ENCODE measurements at regions not wholly inside any gene's neighbourhood (a gene's known extent, or its start where the extent isn't known, plus 50 kb on each side); places are given as distances from the start of the nearest gene placed in this dataset.
"Not testable (repeated sequence)": the region's sequence is repeated elsewhere in the genome, so short reads cannot be mapped to it uniquely, and the experiment has no call there.

- H3K9me3 Mint-ChIP-seq: no peaks in the 10 kb centered on the region
- no peaks in the 10 kb centered on the region for H3K27me3 Mint-ChIP-seq
- peaks cover 70% of the 10 kb centered on the region for H3K4me1 Mint-ChIP-seq
- H3K4me3 Mint-ChIP-seq: peak overlapping the region; percentile 16
- peak overlapping the region; percentile 11 for H3K27ac Mint-ChIP-seq (ENCODE audit: low read depth)
- DNase-seq (ENCODE audit: low spot score in 2 of 2) (peak; percentile 23 to 52), ATAC-seq (replicated peaks; ENCODE audit: extremely low read depth, poor library complexity, severe bottlenecking) (peak; percentile 95)
- H3K36me3 Mint-ChIP-seq (ENCODE audit: insufficient read depth): peaks cover 4% of the 10 kb centered on the region
Observed at GRCh38 chr1:229129301-229130027, 141.4 kb upstream of the RAB4A start.

GRCh38 chr1:229130028-229130668 lies 140.8 kb upstream of the RAB4A start:
- Mint-ChIP-seq H3K4me1 (peaks cover 70% of the 10 kb centered on the region), H3K9me3 (no peaks in the 10 kb centered on the region), H3K27ac (ENCODE audit: low read depth) (peak overlapping the region; percentile 47), H3K4me3 (peak overlapping the region; percentile 16), H3K36me3 (ENCODE audit: insufficient read depth) (peaks cover 4% of the 10 kb centered on the region), H3K27me3 (no peaks in the 10 kb centered on the region)
- no peak for DNase-seq (ENCODE audit: low spot score in 2 of 2)
- ATAC-seq (replicated peaks; ENCODE audit: extremely low read depth, poor library complexity, severe bottlenecking): no peak

- peaks cover 4% of the 10 kb centered on the region for H3K36me3 Mint-ChIP-seq (ENCODE audit: insufficient read depth)
- no peak for DNase-seq (ENCODE audit: low spot score in 2 of 2)
- H3K27ac Mint-ChIP-seq (ENCODE audit: low read depth): peak overlapping the region; percentile 47
- no peaks in the 10 kb centered on the region for H3K9me3 Mint-ChIP-seq
- peak overlapping the region; percentile 16 for H3K4me3 Mint-ChIP-seq
- ATAC-seq (replicated peaks; ENCODE audit: extremely low read depth, poor library complexity, severe bottlenecking): no peak
- H3K27me3 Mint-ChIP-seq: no peaks in the 10 kb centered on the region
- peaks cover 69% of the 10 kb centered on the region for H3K4me1 Mint-ChIP-seq
Observed at GRCh38 chr1:229131243-229132105, 139.4 kb upstream of the RAB4A start.

- Mint-ChIP-seq H3K27me3 (no peaks in the 10 kb centered on the region), H3K4me3 (peak overlapping the region; percentile 3), H3K9me3 (no peaks in the 10 kb centered on the region), H3K4me1 (peaks cover 63% of the 10 kb centered on the region), H3K27ac (ENCODE audit: low read depth) (peak overlapping the region; percentile 47), H3K36me3 (ENCODE audit: insufficient read depth) (peaks cover 4% of the 10 kb centered on the region)
- no peak for ATAC-seq (replicated peaks; ENCODE audit: extremely low read depth, poor library complexity, severe bottlenecking)
- no peak for DNase-seq (ENCODE audit: low spot score in 2 of 2)
Observed at GRCh38 chr1:229132106-229132443, 138.8 kb upstream of the RAB4A start.

GRCh38 chr1:229132706-229133105 lies 138.2 kb upstream of the RAB4A start:
- H3K9me3 Mint-ChIP-seq: no peaks in the 10 kb centered on the region
- no peaks in the 10 kb centered on the region for H3K27me3 Mint-ChIP-seq
- ATAC-seq (replicated peaks; ENCODE audit: extremely low read depth, poor library complexity, severe bottlenecking) (no peak), DNase-seq (ENCODE audit: low spot score in 2 of 2) (no peak)
- no peak overlapping the region for H3K27ac Mint-ChIP-seq (ENCODE audit: low read depth)
- H3K36me3 Mint-ChIP-seq (ENCODE audit: insufficient read depth): peaks cover 4% of the 10 kb centered on the region
- H3K4me1 Mint-ChIP-seq: peaks cover 57% of the 10 kb centered on the region
- no peak overlapping the region for H3K4me3 Mint-ChIP-seq

- no peaks in the 10 kb centered on the region for H3K9me3 Mint-ChIP-seq
Observed at GRCh38 chr1:229133151-229133550, 137.8 kb upstream of the RAB4A start.

GRCh38 chr1:229133811-229134210 lies 137.1 kb upstream of the RAB4A start:
- DNase-seq (ENCODE audit: low spot score in 2 of 2): no peak
- no peak for ATAC-seq (replicated peaks; ENCODE audit: extremely low read depth, poor library complexity, severe bottlenecking)
- H3K36me3 Mint-ChIP-seq (ENCODE audit: insufficient read depth): peaks cover 4% of the 10 kb centered on the region
- H3K27ac Mint-ChIP-seq (ENCODE audit: low read depth): no peak overlapping the region
- no peaks in the 10 kb centered on the region for H3K9me3 Mint-ChIP-seq
- no peak overlapping the region for H3K4me3 Mint-ChIP-seq
- peaks cover 48% of the 10 kb centered on the region for H3K4me1 Mint-ChIP-seq
- no peaks in the 10 kb centered on the region for H3K27me3 Mint-ChIP-seq

More at GRCh38 chr1:229133151-229133550, 137.8 kb upstream of the RAB4A start:
- Mint-ChIP-seq H3K4me3 (no peak overlapping the region), H3K36me3 (ENCODE audit: insufficient read depth) (peaks cover 4% of the 10 kb centered on the region), H3K4me1 (peaks cover 54% of the 10 kb centered on the region), H3K27me3 (no peaks in the 10 kb centered on the region), H3K27ac (ENCODE audit: low read depth) (no peak overlapping the region)
- DNase-seq (ENCODE audit: low spot score in 2 of 2) (no peak), ATAC-seq (replicated peaks; ENCODE audit: extremely low read depth, poor library complexity, severe bottlenecking) (no peak)

- not testable (repeated sequence) for DNase-seq (ENCODE audit: low spot score in 2 of 2); ATAC-seq (replicated peaks; ENCODE audit: extremely low read depth, poor library complexity, severe bottlenecking); H3K9me3 Mint-ChIP-seq; H3K36me3 Mint-ChIP-seq (ENCODE audit: insufficient read depth); H3K27me3 Mint-ChIP-seq; H3K4me3 Mint-ChIP-seq; H3K27ac Mint-ChIP-seq (ENCODE audit: low read depth)
- peaks cover 44% of the 10 kb centered on the region for H3K4me1 Mint-ChIP-seq
Observed at GRCh38 chr1:229134381-229135217, 136.3 kb upstream of the RAB4A start.

- H3K9me3 Mint-ChIP-seq: no peaks in the 10 kb centered on the region
- H3K4me1 Mint-ChIP-seq: peaks cover 39% of the 10 kb centered on the region
- peaks cover 2% of the 10 kb centered on the region for H3K36me3 Mint-ChIP-seq (ENCODE audit: insufficient read depth)
- no peak overlapping the region for H3K27ac Mint-ChIP-seq (ENCODE audit: low read depth)
- ATAC-seq (replicated peaks; ENCODE audit: extremely low read depth, poor library complexity, severe bottlenecking): no peak
- H3K27me3 Mint-ChIP-seq: no peaks in the 10 kb centered on the region
- no peak overlapping the region for H3K4me3 Mint-ChIP-seq
- DNase-seq (ENCODE audit: low spot score in 2 of 2): no peak
Observed at GRCh38 chr1:229135773-229136172, 135.1 kb upstream of the RAB4A start.

GRCh38 chr1:229136822-229137221 lies 134.1 kb upstream of the RAB4A start:
- no peak for DNase-seq (ENCODE audit: low spot score in 2 of 2)
- Mint-ChIP-seq H3K27ac (ENCODE audit: low read depth) (no peak overlapping the region), H3K4me3 (no peak overlapping the region), H3K27me3 (no peaks in the 10 kb centered on the region), H3K36me3 (ENCODE audit: insufficient read depth) (no peaks in the 10 kb centered on the region), H3K4me1 (peaks cover 29% of the 10 kb centered on the region), H3K9me3 (no peaks in the 10 kb centered on the region)
- no peak for ATAC-seq (replicated peaks; ENCODE audit: extremely low read depth, poor library complexity, severe bottlenecking)

GRCh38 chr1:229137271-229137670 lies 133.6 kb upstream of the RAB4A start:
- ATAC-seq (replicated peaks; ENCODE audit: extremely low read depth, poor library complexity, severe bottlenecking) (no peak), DNase-seq (ENCODE audit: low spot score in 2 of 2) (no peak)
- peaks cover 24% of the 10 kb centered on the region for H3K4me1 Mint-ChIP-seq
- H3K36me3 Mint-ChIP-seq (ENCODE audit: insufficient read depth): no peaks in the 10 kb centered on the region
- H3K27ac Mint-ChIP-seq (ENCODE audit: low read depth): no peak overlapping the region
- no peaks in the 10 kb centered on the region for H3K9me3 Mint-ChIP-seq
- no peaks in the 10 kb centered on the region for H3K27me3 Mint-ChIP-seq
- H3K4me3 Mint-ChIP-seq: no peak overlapping the region

GRCh38 chr1:229138058-229138457 lies 132.9 kb upstream of the RAB4A start:
- ATAC-seq (replicated peaks; ENCODE audit: extremely low read depth, poor library complexity, severe bottlenecking): no peak
- H3K27me3 Mint-ChIP-seq: no peaks in the 10 kb centered on the region
- no peak overlapping the region for H3K27ac Mint-ChIP-seq (ENCODE audit: low read depth)
- H3K36me3 Mint-ChIP-seq (ENCODE audit: insufficient read depth): no peaks in the 10 kb centered on the region
- peaks cover 22% of the 10 kb centered on the region for H3K4me1 Mint-ChIP-seq
- no peak overlapping the region for H3K4me3 Mint-ChIP-seq
- no peaks in the 10 kb centered on the region for H3K9me3 Mint-ChIP-seq
- no peak for DNase-seq (ENCODE audit: low spot score in 2 of 2)

All from central memory CD8-positive, alpha-beta T cell (primary cell).